SK-N-SH (cell line): ENCODE measurements at regions not wholly inside any gene's neighbourhood (a gene's known extent, or its start where the extent isn't known, plus 50 kb on each side); places are given as distances from the start of the nearest gene placed in this dataset.

ENCODE experiments used
- EP300 ChIP-seq, 2 experiments: IDR thresholded peaks; 2 replicates each; pipeline versions ENCODE4 v1.4.0 to v1.6.1; 2012; ENCODE audit warnings: borderline replicate concordance in 1 of 2, low read depth in 1 of 2, low read length in 1 of 2
- TAF1 ChIP-seq: IDR thresholded peaks from 2 replicates; pipeline ENCODE4 v1.6.1; 2012; ENCODE audit warnings: low read depth, mild to moderate bottlenecking, low read length, moderate library complexity, borderline replicate concordance
- TF ChIP-seq, protein P1 (sequence below): fragments of 200-600 bp; sonication (generic); IDR thresholded peaks from 2 replicates; pipeline ENCODE4 v1.6.1; 2017; ENCODE audit warnings: antibody characterized with exemption, mild to moderate bottlenecking, moderate library complexity

DNA sequence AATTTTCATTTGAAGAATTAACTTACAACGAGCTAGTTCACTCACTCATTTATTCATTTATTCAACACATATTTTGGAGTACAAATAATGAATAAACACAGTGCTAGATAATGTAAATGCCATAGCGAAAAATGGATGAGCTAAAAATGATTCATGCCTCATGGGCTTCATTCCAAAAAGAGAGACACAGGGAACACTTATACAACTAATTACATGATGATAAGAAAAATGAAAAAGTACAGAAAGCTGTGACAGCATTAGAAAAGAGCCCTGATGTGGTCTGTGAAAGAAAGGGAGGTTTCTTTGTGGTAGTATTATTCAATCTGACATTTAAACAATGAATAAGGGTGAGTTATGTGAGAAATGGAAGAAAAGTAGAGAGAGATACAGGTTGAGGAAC lies 726.4 kb downstream of the AMY1C start:
- TF ChIP-seq TAF1 (no peak), EP300 (IDR thresholded peaks at IDR 0.05; ENCODE audit: borderline replicate concordance in 1 of 2, low read depth in 1 of 2, low read length in 1 of 2) (no peak)
- TF ChIP-seq, protein P1, sequence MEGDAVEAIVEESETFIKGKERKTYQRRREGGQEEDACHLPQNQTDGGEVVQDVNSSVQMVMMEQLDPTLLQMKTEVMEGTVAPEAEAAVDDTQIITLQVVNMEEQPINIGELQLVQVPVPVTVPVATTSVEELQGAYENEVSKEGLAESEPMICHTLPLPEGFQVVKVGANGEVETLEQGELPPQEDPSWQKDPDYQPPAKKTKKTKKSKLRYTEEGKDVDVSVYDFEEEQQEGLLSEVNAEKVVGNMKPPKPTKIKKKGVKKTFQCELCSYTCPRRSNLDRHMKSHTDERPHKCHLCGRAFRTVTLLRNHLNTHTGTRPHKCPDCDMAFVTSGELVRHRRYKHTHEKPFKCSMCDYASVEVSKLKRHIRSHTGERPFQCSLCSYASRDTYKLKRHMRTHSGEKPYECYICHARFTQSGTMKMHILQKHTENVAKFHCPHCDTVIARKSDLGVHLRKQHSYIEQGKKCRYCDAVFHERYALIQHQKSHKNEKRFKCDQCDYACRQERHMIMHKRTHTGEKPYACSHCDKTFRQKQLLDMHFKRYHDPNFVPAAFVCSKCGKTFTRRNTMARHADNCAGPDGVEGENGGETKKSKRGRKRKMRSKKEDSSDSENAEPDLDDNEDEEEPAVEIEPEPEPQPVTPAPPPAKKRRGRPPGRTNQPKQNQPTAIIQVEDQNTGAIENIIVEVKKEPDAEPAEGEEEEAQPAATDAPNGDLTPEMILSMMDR, result no peak
